WTC11 (cell line): ENCODE measurements at regions not wholly inside any gene's neighbourhood (a gene's known extent, or its start where the extent isn't known, plus 50 kb on each side); places are given as distances from the start of the nearest gene placed in this dataset.

ENCODE experiments used
- ATAC-seq: fragments of 200-7000 bp; cut with Tn5 transposase; 2 replicates; pipeline ENCODE4 v1.10.0; 2021; ENCODE audit warnings: mild to moderate bottlenecking, moderate library complexity
- CTCF ChIA-PET: fragments of 300-600 bp; sonication (Branson Sonifier 250); formaldehyde crosslinking; loops from one replicate; lab custom pipeline; 2021; ENCODE audit warnings: antibody characterized with exemption; lab: Charles Lee
- POLR2A ChIA-PET: fragments of 350-600 bp; sonication (Branson Sonifier 250); formaldehyde crosslinking; loops from one replicate; lab custom pipeline; 2021; ENCODE audit warnings: antibody characterized with exemption; lab: Charles Lee
- DNase-seq: peaks from one replicate; pipeline ENCODE4 v3.0.0; 2021; ENCODE audit warnings: low spot score
- H3K27ac Mint-ChIP-seq: 2 replicates; pipeline ENCODE4 v1.8.0; 2021; ENCODE audit warnings: mixed read lengths
- H3K27me3 Mint-ChIP-seq: 2 replicates; pipeline ENCODE4 v1.8.0; 2021; ENCODE audit warnings: low read depth, mild to moderate bottlenecking, moderate library complexity, mixed read lengths
- H3K36me3 Mint-ChIP-seq: 2 replicates; pipeline ENCODE4 v1.8.0; 2021; ENCODE audit warnings: mixed read lengths
- H3K4me1 Mint-ChIP-seq: 2 replicates; pipeline ENCODE4 v1.8.0; 2022; ENCODE audit warnings: mixed read lengths
- H3K4me3 Mint-ChIP-seq: 2 replicates; pipeline ENCODE4 v1.8.0; 2021; ENCODE audit warnings: mild to moderate bottlenecking, moderate library complexity, mixed read lengths
- H3K9me3 Mint-ChIP-seq: 2 replicates; pipeline ENCODE4 v1.8.0; 2021; ENCODE audit warnings: mixed read lengths
- AFF4 ChIP-seq: sonication (generic); formaldehyde crosslinking; IDR thresholded peaks from 2 replicates; pipeline ENCODE4 v1.8.1; 2023; ENCODE audit warnings: mild to moderate bottlenecking, missing genetic modification reagents, borderline replicate concordance
- ATF2 ChIP-seq: sonication (generic); formaldehyde crosslinking; IDR thresholded peaks from 2 replicates; pipeline ENCODE4 v1.8.1; 2022; ENCODE audit warnings: low read depth, missing genetic modification reagents, borderline replicate concordance
- CTCF ChIP-seq: fragments of 200-600 bp; IDR thresholded peaks from 2 replicates; pipeline ENCODE4 v1.8.0; 2022; ENCODE audit warnings: antibody characterized with exemption
- EMX1 ChIP-seq: fragments of 250-450 bp; sonication (Bioruptor Pico); IDR thresholded peaks from 2 replicates; pipeline ENCODE4 v1.8.0; 2021; ENCODE audit warnings: mild to moderate bottlenecking
- ERG ChIP-seq: fragments of 250-450 bp; sonication (Bioruptor Pico); IDR thresholded peaks from 2 replicates; pipeline ENCODE4 v1.8.0; 2021; ENCODE audit warnings: mild to moderate bottlenecking
- ETV6 ChIP-seq: sonication (generic); formaldehyde crosslinking; IDR thresholded peaks from 2 replicates; pipeline ENCODE4 v1.8.1; 2022; ENCODE audit warnings: mild to moderate bottlenecking, missing genetic modification reagents
- FOXP1 ChIP-seq: sonication (generic); formaldehyde crosslinking; IDR thresholded peaks from 2 replicates; pipeline ENCODE4 v1.8.0; 2022; ENCODE audit warnings: missing genetic modification reagents, mild to moderate bottlenecking, moderate library complexity, borderline replicate concordance
- HMGA2 ChIP-seq: fragments of 250-450 bp; sonication (Bioruptor Pico); IDR thresholded peaks from 2 replicates; pipeline ENCODE4 v1.4.0; 2021; ENCODE audit warnings: mild to moderate bottlenecking, moderate library complexity
- HMGXB4 ChIP-seq: sonication (generic); formaldehyde crosslinking; IDR thresholded peaks from 2 replicates; pipeline ENCODE4 v1.8.1; 2023; ENCODE audit warnings: mild to moderate bottlenecking, moderate library complexity, missing genetic modification reagents
- JUN ChIP-seq: sonication (generic); formaldehyde crosslinking; IDR thresholded peaks from 2 replicates; pipeline ENCODE4 v1.8.0; 2023; ENCODE audit warnings: mild to moderate bottlenecking, missing genetic modification reagents
- MLX ChIP-seq: sonication (generic); formaldehyde crosslinking; IDR thresholded peaks from 2 replicates; pipeline ENCODE4 v1.8.1; 2023; ENCODE audit warnings: mild to moderate bottlenecking, missing genetic modification reagents, moderate library complexity
- NFATC4 ChIP-seq: fragments of 250-450 bp; sonication (Bioruptor Pico); IDR thresholded peaks from 2 replicates; pipeline ENCODE4 v1.9.0; 2021; ENCODE audit warnings: mild to moderate bottlenecking
- NR1H2 ChIP-seq: sonication (generic); formaldehyde crosslinking; IDR thresholded peaks from 2 replicates; pipeline ENCODE4 v1.9.0; 2021; ENCODE audit warnings: mild to moderate bottlenecking, moderate library complexity, missing genetic modification reagents
- PRRX2 ChIP-seq: fragments of 250-450 bp; sonication (Bioruptor Pico); IDR thresholded peaks from 2 replicates; pipeline ENCODE4 v1.8.0; 2021; ENCODE audit warnings: mild to moderate bottlenecking
- SMAD4 ChIP-seq: sonication (generic); formaldehyde crosslinking; IDR thresholded peaks from 2 replicates; pipeline ENCODE4 v1.8.0; 2022; ENCODE audit warnings: mild to moderate bottlenecking, missing genetic modification reagents
- SOX15 ChIP-seq: fragments of 250-450 bp; sonication (Bioruptor Pico); IDR thresholded peaks from 2 replicates; pipeline ENCODE4 v1.9.0; 2021; ENCODE audit warnings: mild to moderate bottlenecking
- ZNF263 ChIP-seq: sonication (generic); formaldehyde crosslinking; IDR thresholded peaks from 2 replicates; pipeline ENCODE4 v1.8.1; 2022; ENCODE audit warnings: low read depth, mild to moderate bottlenecking, moderate library complexity, missing genetic modification reagents
- ZNF281 ChIP-seq: sonication (generic); formaldehyde crosslinking; IDR thresholded peaks from 2 replicates; pipeline ENCODE4 v1.8.0; 2023; ENCODE audit warnings: mild to moderate bottlenecking, missing genetic modification reagents
- ZSCAN18 ChIP-seq: fragments of 250-450 bp; sonication (Bioruptor Pico); IDR thresholded peaks from 2 replicates; pipeline ENCODE4 v2.1.2; 2022; ENCODE audit warnings: mild to moderate bottlenecking, moderate library complexity

GRCh38 chr9:23258569-23258968 lies 567.5 kb downstream of the ELAVL2 start:
- no peaks in the 10 kb centered on the region for H3K9me3 Mint-ChIP-seq
- no peak overlapping the region for H3K4me3 Mint-ChIP-seq
- POLR2A ChIA-PET = no interaction called here
- peaks cover 18% of the 10 kb centered on the region for H3K4me1 Mint-ChIP-seq
- no peak overlapping the region for H3K27ac Mint-ChIP-seq
- TF ChIP-seq SMAD4 (CRISPR knock-in tag) (no peak), ZNF281 (no peak), ZSCAN18 (CRISPR knock-in tag) (no peak)
- TF ChIP-seq, all 79 proteins: peak for 0
- no peak for ATAC-seq
- no peaks in the 10 kb centered on the region for H3K27me3 Mint-ChIP-seq
- no peaks in the 10 kb centered on the region for H3K36me3 Mint-ChIP-seq
- DNase-seq = no peak
- CTCF ChIA-PET = no interaction called here

- no peak for ATAC-seq
- ChIA-PET CTCF (interaction anchor here (1.0 kb wide), 1 partner anchor 213 kb away, joined by 3 read pairs; no protein-coding TSS in a partner anchor), POLR2A (no interaction called here)
- H3K27ac Mint-ChIP-seq = no peak overlapping the region
- H3K9me3 Mint-ChIP-seq = no peaks in the 10 kb centered on the region
- no peak for DNase-seq
- H3K36me3 Mint-ChIP-seq = no peaks in the 10 kb centered on the region
- H3K27me3 Mint-ChIP-seq = no peaks in the 10 kb centered on the region
- no peaks in the 10 kb centered on the region for H3K4me1 Mint-ChIP-seq
- no peak overlapping the region for H3K4me3 Mint-ChIP-seq
- TF ChIP-seq ERG (CRISPR knock-in tag) (no peak), ATF2 (CRISPR knock-in tag) (no peak), EMX1 (CRISPR knock-in tag) (no peak), SOX15 (CRISPR knock-in tag) (no peak), MLX (CRISPR knock-in tag) (no peak), CTCF (no peak), ETV6 (no peak), NR1H2 (CRISPR knock-in tag) (no peak), FOXP1 (no peak), HMGA2 (CRISPR knock-in tag) (no peak), ZNF263 (no peak), NFATC4 (CRISPR knock-in tag) (no peak), JUN (CRISPR knock-in tag) (no peak), PRRX2 (no peak), AFF4 (CRISPR knock-in tag) (no peak), HMGXB4 (CRISPR knock-in tag) (no peak)
Observed at GRCh38 chr9:23278561-23278960, 547.5 kb downstream of the ELAVL2 start.
